ENCODE measurements at regions not wholly inside any gene's neighbourhood (a gene's known extent, or its start where the extent isn't known, plus 50 kb on each side); places are given as distances from the start of the nearest gene placed in this dataset.

- H3K79me2 ChIP-seq (ENCODE audit: control insufficient read depth, insufficient read depth, low read length) = no peaks in the 10 kb centered on the region
- no peaks in the 10 kb centered on the region for H3K9me1 ChIP-seq (replicated peaks; ENCODE audit: control insufficient read depth, extremely low read depth, insufficient read depth, low read length)
- peaks cover 24 to 71% of the 10 kb centered on the region in 2 experiments for H3K27me3 ChIP-seq (ENCODE audit: control insufficient read depth in 2 of 2, insufficient read depth in 2 of 2, low read length in 2 of 2)
- no peak overlapping the region for H2AFZ ChIP-seq (ENCODE audit: low read depth, low read length)
- no peak overlapping the region for H3K27ac ChIP-seq (ENCODE audit: insufficient read depth, low read depth, low read length)
- TF ChIP-seq MAX (IDR thresholded peaks at IDR 0.05; ENCODE audit: insufficient read depth, insufficient read length) = no peak
- TF ChIP-seq CTCF (IDR thresholded peaks at IDR 0.05; ENCODE audit: extremely low read depth in 1 of 2, insufficient read depth in 1 of 2, low read depth in 1 of 2, low read length in 2 of 2) = no peak
- no peak for TF ChIP-seq FOS (IDR thresholded peaks at IDR 0.05; ENCODE audit: borderline replicate concordance, insufficient read depth, low read length)
- no peak for TF ChIP-seq POLR2A (IDR thresholded peaks at IDR 0.05; ENCODE audit: low read depth, low read length)
- no peak for TF ChIP-seq POLR2AphosphoS5 (IDR thresholded peaks at IDR 0.05; ENCODE audit: insufficient read depth, low read depth, low read length)
- no peak for TF ChIP-seq GATA2 (IDR thresholded peaks at IDR 0.05; ENCODE audit: insufficient read depth, insufficient read length, low read depth, low read length)
- no peak for TF ChIP-seq MYC (IDR thresholded peaks at IDR 0.05; ENCODE audit: low read depth, low read length)
- no peaks in the 10 kb centered on the region for H4K20me1 ChIP-seq (replicated peaks; ENCODE audit: control insufficient read depth, extremely low read depth, insufficient read depth, low read length)
- ChIA-PET POLR2A (no interaction called here), CTCF (interaction anchor here (1.0 to 1.7 kb wide), 4 partner anchors 23 to 87 kb away, joined by 3 to 5 read pairs (median 4); no protein-coding TSS in a partner anchor)
- no peaks in the 10 kb centered on the region for H3K9me3 ChIP-seq (replicated peaks; ENCODE audit: control insufficient read depth, insufficient read depth, low read length)
- no peak overlapping the region for H3K4me2 ChIP-seq (ENCODE audit: insufficient read depth, low read length)
- DNase-seq (ENCODE audit: low read depth, low spot score) (no peak), FAIRE-seq (no peak)
- dilution Hi-C loops (cut with MboI; ENCODE audit: extremely low pct_ligation_motif_present, low sequenced_read_pairs) = no loop called here
- no peak overlapping the region for H3K9ac ChIP-seq (replicated peaks; ENCODE audit: extremely low read depth, insufficient read depth, low read length)
- H3K36me3 ChIP-seq (ENCODE audit: control insufficient read depth in 2 of 2, extremely low read depth in 1 of 2, insufficient read depth in 2 of 2, low read length in 2 of 2) = no peaks in the 10 kb centered on the region
- no peak overlapping the region for H3K4me3 ChIP-seq (replicated peaks in 1 of 3; ENCODE audit: insufficient read depth in 1 of 3, low read depth in 1 of 3, low read length in 3 of 3)
- intact Hi-C loops (cut with micrococcal nuclease) = no loop called here
- BruUV-seq (replicated peaks) = no TSS peak
- H3K4me1 ChIP-seq (ENCODE audit: control insufficient read depth, extremely low read depth, insufficient read depth, low read length) = no peaks in the 10 kb centered on the region
These were observed 88.6 kb upstream of the SPRED1 start for GRCh38 chr15:38164061-38164460.

Measured in endothelial cell of umbilical vein (primary cell).